Heart right ventricle (tissue), 16 donors: ENCODE measurements at regions not wholly inside any gene's neighbourhood (a gene's known extent, or its start where the extent isn't known, plus 50 kb on each side); places are given as distances from the start of the nearest gene placed in this dataset.

Experiments
- ATAC-seq, 8 donors: fragments of 200-7000 bp; cut with Tn5 transposase; one replicate each; pipeline ENCODE4 v1.9.1; 2020; ENCODE audit warnings: mild to moderate bottlenecking in 8 of 8, moderate library complexity in 8 of 8, moderate number of reproducible peaks in 1 of 8
- DNase-seq, 2 donors: peaks; one replicate each; pipeline ENCODE4 v3.0.0-alpha.2; 2020
- H3K27ac ChIP-seq, 10 donors: fragments of 200-600 bp; sonication (generic) in 2 of 10; one replicate each; pipeline versions ENCODE4 v1.5.0 to v1.8.0; 2020 to 2022; ENCODE audit warnings: mild to moderate bottlenecking in 3 of 10
- H3K27me3 ChIP-seq, 7 donors: fragments of 200-600 bp; one replicate each; pipeline ENCODE4 v1.8.0; 2021 to 2022; ENCODE audit warnings: mild to moderate bottlenecking in 2 of 7
- H3K36me3 ChIP-seq, 9 donors: fragments of 200-600 bp; sonication (generic) in 1 of 9; one replicate each; pipeline versions ENCODE4 v1.5.0 to v1.8.0; 2020 to 2022; ENCODE audit warnings: mild to moderate bottlenecking in 2 of 9
- H3K4me1 ChIP-seq, 9 donors: fragments of 200-600 bp; sonication (generic) in 1 of 9; one replicate each; pipeline versions ENCODE4 v1.5.0 to v1.8.0; 2020 to 2022; ENCODE audit warnings: mild to moderate bottlenecking in 4 of 9
- H3K4me3 ChIP-seq, 10 donors: fragments of 200-600 bp; sonication (generic) in 2 of 10; one replicate each; pipeline versions ENCODE4 v1.5.0 to v1.8.0; 2020 to 2022; ENCODE audit warnings: mild to moderate bottlenecking in 7 of 10, moderate library complexity in 2 of 10
- H3K9me3 ChIP-seq, 11 donors: fragments of 200-600 bp in 10 of 11; sonication (generic) in 2 of 11; one replicate each; pipeline versions ENCODE4 v1.5.0 to v1.8.0; 2013 to 2022; ENCODE audit warnings: mild to moderate bottlenecking in 2 of 11, control low read depth in 1 of 11, moderate library complexity in 1 of 11
- WGBS, 2 donors: extraction: QIAGEN DNeasy Blood & Tissue Kit; methylation state at CpG; one replicate each; pipeline ENCODE4 v1.1.7; 2013; ENCODE audit warnings: inconsistent platforms in 1 of 2; 5-methylcytosine and 5-hydroxymethylcytosine counted together
- intact Hi-C, 10 donors: fragments of 100-400 bp; cut with DNase I; formaldehyde crosslinking; loops; one replicate each; pipeline versions ENCODE4 v1.11.1 to v1.14.2; 2022
- TF ChIP-seq, protein P1 (sequence below), 9 donors: fragments of 200-600 bp; sonication (generic) in 2 of 9; IDR thresholded peaks; one replicate each; pipeline versions ENCODE4 v1.5.0 to v1.8.0; 2021 to 2022; ENCODE audit warnings: antibody characterized with exemption in 9 of 9, mild to moderate bottlenecking in 5 of 9, moderate library complexity in 1 of 9
- donor health status: Arrhythmogenic right ventricular cardiomyopathy.
- donor health status: ischemic (EF 13 %, LVEDD 7.1; RV severe dilation, severe dysfunction).
- donor health status: healthy with polysubstance abuse.
- donor health status: DM: no; HTN: yes; CAD: no.
- donor health status: DM: no; HTN: no; CAD: no.
- donor health status: ischemic (EF 25% LVEDD 6.9; RV normal size, moderate dysfunction).
- donor health status: ischemic (EF 25% LVEDD 5.7; RV mildly dilated, moderate dysfunction).
- donor health status: healthy.
- donor health status: DM: yes; HTN: yes; CAD: no.
- donor health status: Ischemic cardiomyopathy.
- donor health status: ischemic (EF 35%, LVEDD 5.7; RV mildly dilated, moderate dysfunction).
- donor health status: nonischemic (EF 11% LVEDD 7.7; RV severe dilation, severe dysfunction).
- donor health status: DM: yes; HTN: yes; CAD: no.
- donor health status: PGD.
- donor health status: ischemic (EF 29% LVEDD 5.4; RV normal size, mild dysfunction).
- donor health status: nonischemic (EF 23%, LVEDD 6.1; RV moderate dilation, normal function).

DNA sequence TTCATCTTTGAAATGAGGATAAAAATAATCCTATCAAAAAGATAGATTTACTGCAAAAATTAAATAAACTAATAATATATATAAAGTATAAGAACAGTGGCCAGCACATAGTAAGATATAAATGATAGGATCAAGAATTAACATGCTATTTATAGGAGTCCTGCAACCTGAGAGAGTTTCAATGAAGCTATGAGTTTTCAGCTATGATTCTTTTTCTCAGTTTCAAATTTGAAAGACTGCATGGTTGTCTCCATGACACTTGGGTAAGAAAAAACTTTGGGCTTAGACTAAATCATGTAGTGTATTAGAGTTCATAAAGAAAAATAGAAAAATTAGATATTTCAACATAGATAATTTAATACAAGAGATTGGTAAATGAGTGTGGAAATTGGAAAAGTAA is 817.8 kb upstream of the KIF2B start:
- Histone ChIP-seq H3K36me3 (no peaks in the 10 kb centered on the region), H3K9me3 (peaks cover 0 to 4% (median 0%) of the 10 kb centered on the region in 11 donors), H3K27ac (no peak overlapping the region), H3K27me3 (no peaks in the 10 kb centered on the region), H3K4me3 (no peak overlapping the region), H3K4me1 (no peaks in the 10 kb centered on the region)
- intact Hi-C loops, result no loop called here
- DNase-seq, result no peak
- ATAC-seq, result no peak
- TF ChIP-seq, protein P1, sequence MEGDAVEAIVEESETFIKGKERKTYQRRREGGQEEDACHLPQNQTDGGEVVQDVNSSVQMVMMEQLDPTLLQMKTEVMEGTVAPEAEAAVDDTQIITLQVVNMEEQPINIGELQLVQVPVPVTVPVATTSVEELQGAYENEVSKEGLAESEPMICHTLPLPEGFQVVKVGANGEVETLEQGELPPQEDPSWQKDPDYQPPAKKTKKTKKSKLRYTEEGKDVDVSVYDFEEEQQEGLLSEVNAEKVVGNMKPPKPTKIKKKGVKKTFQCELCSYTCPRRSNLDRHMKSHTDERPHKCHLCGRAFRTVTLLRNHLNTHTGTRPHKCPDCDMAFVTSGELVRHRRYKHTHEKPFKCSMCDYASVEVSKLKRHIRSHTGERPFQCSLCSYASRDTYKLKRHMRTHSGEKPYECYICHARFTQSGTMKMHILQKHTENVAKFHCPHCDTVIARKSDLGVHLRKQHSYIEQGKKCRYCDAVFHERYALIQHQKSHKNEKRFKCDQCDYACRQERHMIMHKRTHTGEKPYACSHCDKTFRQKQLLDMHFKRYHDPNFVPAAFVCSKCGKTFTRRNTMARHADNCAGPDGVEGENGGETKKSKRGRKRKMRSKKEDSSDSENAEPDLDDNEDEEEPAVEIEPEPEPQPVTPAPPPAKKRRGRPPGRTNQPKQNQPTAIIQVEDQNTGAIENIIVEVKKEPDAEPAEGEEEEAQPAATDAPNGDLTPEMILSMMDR (IDR thresholded peaks at IDR 0.05), result no peak

DNA sequence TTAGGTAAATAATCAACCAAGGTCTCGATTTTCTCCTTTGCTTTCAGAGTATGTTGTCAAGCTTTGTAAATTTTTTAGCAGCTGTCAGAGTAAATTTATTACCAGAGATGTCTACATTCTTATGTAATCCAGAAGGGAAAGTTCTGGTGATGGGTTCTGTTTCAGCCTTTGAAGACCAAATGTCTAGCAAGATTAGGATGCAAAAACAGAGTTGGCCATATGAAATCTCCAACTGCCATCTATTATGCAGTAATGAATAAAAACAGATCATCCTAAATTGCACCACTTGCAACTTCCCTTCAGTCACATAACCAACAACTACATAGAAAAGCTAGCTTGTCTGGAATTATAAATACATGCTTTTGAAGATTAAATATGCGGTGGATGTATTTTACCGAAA is 826.8 kb upstream of the KIF2B start:
- Histone ChIP-seq H3K27ac (no peak overlapping the region), H3K9me3 (peaks cover 0 to 15% (median 0%) of the 10 kb centered on the region in 11 donors), H3K27me3 (no peaks in the 10 kb centered on the region), H3K4me1 (no peaks in the 10 kb centered on the region), H3K4me3 (no peak overlapping the region), H3K36me3 (no peaks in the 10 kb centered on the region)
- ATAC-seq (no peak), DNase-seq (no peak)
- TF ChIP-seq, protein P1 (IDR thresholded peaks at IDR 0.05), result no peak
- WGBS, 2 donors, result 83 to 85% methylated on average over 3 of the region's 3 CpGs
- intact Hi-C loops, result loop anchor here in 1 of 10 donors (10.0 kb wide), 1 partner anchor 61 kb away; no protein-coding TSS in a partner anchor

- Histone ChIP-seq H3K4me3 (no peak overlapping the region), H3K27ac (no peak overlapping the region), H3K36me3 (no peaks in the 10 kb centered on the region), H3K27me3 (no peaks in the 10 kb centered on the region), H3K4me1 (no peaks in the 10 kb centered on the region), H3K9me3 (peaks cover 0 to 15% (median 0%) of the 10 kb centered on the region in 11 donors)
- TF ChIP-seq, protein P1 (IDR thresholded peaks at IDR 0.05), result no peak
- DNase-seq, result no peak
- WGBS, 2 donors, result 61 to 78% methylated on average over 1 of the region's 1 CpG
- intact Hi-C loops, result loop anchor here in 1 of 10 donors (10.0 kb wide), 1 partner anchor 60 kb away; no protein-coding TSS in a partner anchor
- ATAC-seq, result no peak
Observed at GRCh38 chr17:52995147-52995546, 827.6 kb upstream of the KIF2B start.

DNA sequence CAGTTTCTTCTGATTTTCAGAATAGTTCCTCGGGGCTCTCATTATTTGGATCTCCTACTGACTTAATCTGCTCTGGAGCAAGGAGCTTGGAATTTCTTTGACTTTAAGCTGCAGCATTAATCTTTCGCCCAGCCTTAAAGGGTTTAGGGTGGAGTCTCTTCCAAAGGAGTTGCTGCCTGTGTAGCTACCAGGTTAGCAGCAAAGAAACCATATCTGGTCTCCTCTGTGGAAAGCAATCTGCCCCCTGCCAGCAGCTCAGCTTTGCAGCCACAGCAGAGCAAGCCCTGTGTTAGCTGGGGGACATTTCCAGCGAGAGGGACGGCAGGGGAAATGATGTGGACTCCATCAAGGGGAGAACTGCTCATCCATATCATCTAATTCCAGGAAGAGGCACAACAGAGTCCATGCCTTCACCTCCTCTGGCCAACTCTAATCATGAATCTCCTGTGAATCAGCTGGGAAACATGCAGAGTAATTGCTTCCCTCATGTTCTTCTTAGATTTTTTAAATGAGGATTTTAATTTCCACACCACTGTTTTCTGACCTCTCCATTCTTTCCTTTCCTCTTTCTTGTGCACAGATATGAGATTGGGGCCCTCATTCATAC is 827.6 kb upstream of the CA10 start:
- WGBS, 2 donors, result 36 to 40% methylated on average over 4 of the region's 4 CpGs

More for the DNA sequence above, 827.6 kb upstream of the CA10 start:
- Histone ChIP-seq H3K36me3 (no peaks in the 10 kb centered on the region), H3K27me3 (no peaks in the 10 kb centered on the region), H3K4me1 (no peaks in the 10 kb centered on the region), H3K27ac (no peak overlapping the region), H3K4me3 (no peak overlapping the region), H3K9me3 (no peaks in the 10 kb centered on the region)
- DNase-seq (no peak), ATAC-seq (no peak)
- intact Hi-C loops, result no loop called here
- TF ChIP-seq, protein P1 (IDR thresholded peaks at IDR 0.05), result no peak
